WTC11 (cell line): ENCODE measurements at regions not wholly inside any gene's neighbourhood (a gene's known extent, or its start where the extent isn't known, plus 50 kb on each side); places are given as distances from the start of the nearest gene placed in this dataset.
"Not testable (repeated sequence)": the region's sequence is repeated elsewhere in the genome, so short reads cannot be mapped to it uniquely, and the experiment has no call there.

ENCODE experiments used
- ATAC-seq: fragments of 200-7000 bp; cut with Tn5 transposase; 2 replicates; pipeline ENCODE4 v1.10.0; 2021; ENCODE audit warnings: mild to moderate bottlenecking, moderate library complexity
- CTCF ChIA-PET: fragments of 300-600 bp; sonication (Branson Sonifier 250); formaldehyde crosslinking; loops from one replicate; lab custom pipeline; 2021; ENCODE audit warnings: antibody characterized with exemption; lab: Charles Lee
- POLR2A ChIA-PET: fragments of 350-600 bp; sonication (Branson Sonifier 250); formaldehyde crosslinking; loops from one replicate; lab custom pipeline; 2021; ENCODE audit warnings: antibody characterized with exemption; lab: Charles Lee
- DNase-seq: peaks from one replicate; pipeline ENCODE4 v3.0.0; 2021; ENCODE audit warnings: low spot score
- H3K27ac Mint-ChIP-seq: 2 replicates; pipeline ENCODE4 v1.8.0; 2021; ENCODE audit warnings: mixed read lengths
- H3K27me3 Mint-ChIP-seq: 2 replicates; pipeline ENCODE4 v1.8.0; 2021; ENCODE audit warnings: low read depth, mild to moderate bottlenecking, moderate library complexity, mixed read lengths
- H3K36me3 Mint-ChIP-seq: 2 replicates; pipeline ENCODE4 v1.8.0; 2021; ENCODE audit warnings: mixed read lengths
- H3K4me1 Mint-ChIP-seq: 2 replicates; pipeline ENCODE4 v1.8.0; 2022; ENCODE audit warnings: mixed read lengths
- H3K4me3 Mint-ChIP-seq: 2 replicates; pipeline ENCODE4 v1.8.0; 2021; ENCODE audit warnings: mild to moderate bottlenecking, moderate library complexity, mixed read lengths
- H3K9me3 Mint-ChIP-seq: 2 replicates; pipeline ENCODE4 v1.8.0; 2021; ENCODE audit warnings: mixed read lengths
- AFF4 ChIP-seq: sonication (generic); formaldehyde crosslinking; IDR thresholded peaks from 2 replicates; pipeline ENCODE4 v1.8.1; 2023; ENCODE audit warnings: mild to moderate bottlenecking, missing genetic modification reagents, borderline replicate concordance
- ELF4 ChIP-seq: sonication (generic); formaldehyde crosslinking; IDR thresholded peaks from 2 replicates; pipeline ENCODE4 v1.8.1; 2022; ENCODE audit warnings: low read depth, mild to moderate bottlenecking, moderate library complexity, missing genetic modification reagents
- FOXK1 ChIP-seq: sonication (generic); formaldehyde crosslinking; IDR thresholded peaks from 2 replicates; pipeline ENCODE4 v1.8.0; 2022; ENCODE audit warnings: mild to moderate bottlenecking, moderate library complexity, missing genetic modification reagents
- FOXP4 ChIP-seq: sonication (generic); formaldehyde crosslinking; IDR thresholded peaks from 2 replicates; pipeline ENCODE4 v1.8.0; 2022; ENCODE audit warnings: mild to moderate bottlenecking, missing genetic modification reagents
- JUN ChIP-seq: sonication (generic); formaldehyde crosslinking; IDR thresholded peaks from 2 replicates; pipeline ENCODE4 v1.8.0; 2023; ENCODE audit warnings: mild to moderate bottlenecking, missing genetic modification reagents
- MLX ChIP-seq: sonication (generic); formaldehyde crosslinking; IDR thresholded peaks from 2 replicates; pipeline ENCODE4 v1.8.1; 2023; ENCODE audit warnings: mild to moderate bottlenecking, missing genetic modification reagents, moderate library complexity
- NFE2L1 ChIP-seq: sonication (generic); formaldehyde crosslinking; IDR thresholded peaks from 2 replicates; pipeline ENCODE4 v1.8.1; 2023; ENCODE audit warnings: missing genetic modification reagents
- OVOL2 ChIP-seq: fragments of 250-450 bp; sonication (Bioruptor Pico); IDR thresholded peaks from 2 replicates; pipeline ENCODE4 v1.9.0; 2021; ENCODE audit warnings: mild to moderate bottlenecking, borderline replicate concordance
- PREB ChIP-seq: sonication (generic); formaldehyde crosslinking; IDR thresholded peaks from 2 replicates; pipeline ENCODE4 v1.8.1; 2022; ENCODE audit warnings: mild to moderate bottlenecking, missing genetic modification reagents, moderate library complexity, borderline replicate concordance
- PRRX2 ChIP-seq: fragments of 250-450 bp; sonication (Bioruptor Pico); IDR thresholded peaks from 2 replicates; pipeline ENCODE4 v1.8.0; 2021; ENCODE audit warnings: mild to moderate bottlenecking
- RELA ChIP-seq: sonication (generic); formaldehyde crosslinking; IDR thresholded peaks from 2 replicates; pipeline ENCODE4 v1.8.1; 2022; ENCODE audit warnings: missing genetic modification reagents, mild to moderate bottlenecking, borderline replicate concordance
- SMAD3 ChIP-seq: sonication (generic); formaldehyde crosslinking; IDR thresholded peaks from 2 replicates; pipeline ENCODE4 v1.8.0; 2022; ENCODE audit warnings: missing genetic modification reagents, mild to moderate bottlenecking, borderline replicate concordance
- SOX15 ChIP-seq: fragments of 250-450 bp; sonication (Bioruptor Pico); IDR thresholded peaks from 2 replicates; pipeline ENCODE4 v1.9.0; 2021; ENCODE audit warnings: mild to moderate bottlenecking
- STAT6 ChIP-seq: sonication (generic); formaldehyde crosslinking; conservative IDR thresholded peaks from 2 replicates; pipeline ENCODE4 v1.8.1; 2023; ENCODE audit warnings: mild to moderate bottlenecking, low read depth, missing genetic modification reagents, moderate library complexity
- ZNF121 ChIP-seq: sonication (generic); formaldehyde crosslinking; IDR thresholded peaks from 2 replicates; pipeline ENCODE4 v1.8.0; 2023; ENCODE audit warnings: missing genetic modification reagents
- ZNF232 ChIP-seq: sonication (generic); formaldehyde crosslinking; IDR thresholded peaks from 2 replicates; pipeline ENCODE4 v1.8.0; 2022; ENCODE audit warnings: mild to moderate bottlenecking, missing genetic modification reagents
- TF ChIP-seq, protein P1 (sequence below): sonication (generic); formaldehyde crosslinking; IDR thresholded peaks from 2 replicates; pipeline ENCODE4 v1.8.1; 2023; ENCODE audit warnings: mild to moderate bottlenecking, missing genetic modification reagents

DNA sequence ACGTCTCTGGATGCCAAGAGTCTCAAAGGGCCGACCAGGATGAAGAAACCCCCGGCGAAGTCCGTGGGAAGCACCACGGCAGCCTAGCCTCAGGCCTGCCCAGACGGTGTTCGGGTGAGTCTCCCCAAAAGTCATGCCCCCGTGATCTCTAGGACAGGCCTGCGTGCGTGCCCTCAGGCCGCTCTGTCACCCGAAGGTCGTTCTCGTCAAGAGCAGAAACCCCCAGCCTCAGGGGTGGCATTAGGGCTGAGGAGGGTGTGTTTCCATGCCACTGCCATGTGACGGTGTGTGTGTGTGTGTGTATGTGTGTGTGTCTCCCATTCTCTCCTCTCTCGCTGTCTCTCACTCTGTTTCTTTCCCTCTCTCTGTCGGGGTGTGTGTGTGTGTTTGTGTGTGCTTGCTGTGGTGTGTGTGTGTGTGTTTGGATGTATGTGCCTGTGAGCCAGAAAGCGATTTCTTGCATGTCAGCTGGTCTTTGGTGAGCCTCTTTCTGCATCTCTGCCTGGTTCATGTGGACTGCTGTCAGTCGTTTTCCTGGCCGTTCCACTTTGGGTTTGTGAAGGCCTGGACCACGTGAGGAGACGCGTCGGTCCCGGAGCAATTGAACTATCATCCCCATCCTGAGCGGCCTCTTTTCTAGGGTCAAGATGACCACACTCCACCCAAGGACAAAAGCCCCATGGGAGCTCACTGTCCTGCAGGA lies 772.5 kb upstream of the ALG10B start:
- no peak for ATAC-seq
- ChIA-PET CTCF (no interaction called here), POLR2A (no interaction called here)
- Mint-ChIP-seq H3K27me3 (peaks cover 23% of the 10 kb centered on the region), H3K9me3 (peaks cover 75% of the 10 kb centered on the region), H3K36me3 (peaks cover 76% of the 10 kb centered on the region), H3K27ac (no peak overlapping the region), H3K4me3 (no peak overlapping the region), H3K4me1 (no peaks in the 10 kb centered on the region)
- no peak for TF ChIP-seq FOXK1 (CRISPR knock-in tag)
- no peak for TF ChIP-seq SOX15 (CRISPR knock-in tag)
- TF ChIP-seq, protein P1, sequence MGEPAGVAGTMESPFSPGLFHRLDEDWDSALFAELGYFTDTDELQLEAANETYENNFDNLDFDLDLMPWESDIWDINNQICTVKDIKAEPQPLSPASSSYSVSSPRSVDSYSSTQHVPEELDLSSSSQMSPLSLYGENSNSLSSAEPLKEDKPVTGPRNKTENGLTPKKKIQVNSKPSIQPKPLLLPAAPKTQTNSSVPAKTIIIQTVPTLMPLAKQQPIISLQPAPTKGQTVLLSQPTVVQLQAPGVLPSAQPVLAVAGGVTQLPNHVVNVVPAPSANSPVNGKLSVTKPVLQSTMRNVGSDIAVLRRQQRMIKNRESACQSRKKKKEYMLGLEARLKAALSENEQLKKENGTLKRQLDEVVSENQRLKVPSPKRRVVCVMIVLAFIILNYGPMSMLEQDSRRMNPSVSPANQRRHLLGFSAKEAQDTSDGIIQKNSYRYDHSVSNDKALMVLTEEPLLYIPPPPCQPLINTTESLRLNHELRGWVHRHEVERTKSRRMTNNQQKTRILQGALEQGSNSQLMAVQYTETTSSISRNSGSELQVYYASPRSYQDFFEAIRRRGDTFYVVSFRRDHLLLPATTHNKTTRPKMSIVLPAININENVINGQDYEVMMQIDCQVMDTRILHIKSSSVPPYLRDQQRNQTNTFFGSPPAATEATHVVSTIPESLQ (CRISPR knock-in tag), result no peak
- no peak for TF ChIP-seq NFE2L1 (CRISPR knock-in tag)
- no peak for TF ChIP-seq AFF4 (CRISPR knock-in tag)
- no peak for TF ChIP-seq ELF4 (CRISPR knock-in tag)
- no peak for TF ChIP-seq FOXP4 (CRISPR knock-in tag)
- no peak for TF ChIP-seq PRRX2
- DNase-seq, result no peak

DNA sequence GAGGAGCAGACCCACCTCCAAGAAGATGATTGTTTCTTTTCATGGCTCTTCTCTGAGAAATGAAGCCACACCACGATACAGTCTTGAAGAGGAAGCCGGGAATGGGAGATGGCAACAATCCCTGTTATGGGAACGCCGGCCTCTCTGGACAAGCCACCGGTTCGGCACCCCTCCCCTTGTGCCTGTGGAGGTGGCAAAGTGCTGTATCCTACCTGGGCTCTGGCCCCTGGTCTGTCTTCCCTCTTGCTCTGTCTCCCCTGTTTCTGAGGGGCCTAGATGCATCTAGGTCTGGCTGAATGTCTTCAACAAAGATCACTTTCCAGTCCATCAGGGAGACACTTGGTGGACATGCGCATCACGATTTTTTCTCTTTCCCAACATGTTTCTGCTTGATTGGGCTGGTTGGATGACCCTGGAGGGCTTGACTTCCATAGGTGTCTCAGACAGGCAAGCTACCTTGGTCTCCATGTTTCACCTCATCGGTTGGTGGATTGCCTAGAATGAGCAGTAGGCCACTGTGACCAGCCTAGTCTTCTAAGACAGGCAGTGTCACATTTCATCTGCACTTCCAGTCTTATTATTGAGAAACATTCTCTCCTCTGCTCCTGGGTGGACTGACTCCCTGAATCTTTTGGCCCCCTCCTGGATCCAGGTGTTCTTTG lies 771.8 kb upstream of the ALG10B start:
- POLR2A ChIA-PET, DNase-seq, H3K4me3 Mint-ChIP-seq, CTCF ChIA-PET, H3K4me1 Mint-ChIP-seq, H3K27ac Mint-ChIP-seq, ATAC-seq: not testable (repeated sequence)
- Mint-ChIP-seq H3K36me3 (peaks cover 77% of the 10 kb centered on the region), H3K9me3 (peaks cover 73% of the 10 kb centered on the region), H3K27me3 (peaks cover 23% of the 10 kb centered on the region)

- POLR2A ChIA-PET, result no interaction called here
- H3K4me3 Mint-ChIP-seq, result no peak overlapping the region
- H3K36me3 Mint-ChIP-seq, result peaks cover 80% of the 10 kb centered on the region
- no peak for TF ChIP-seq JUN (CRISPR knock-in tag)
- no peak for TF ChIP-seq MLX (CRISPR knock-in tag)
- no peak for TF ChIP-seq RELA (CRISPR knock-in tag)
- TF ChIP-seq OVOL2 (CRISPR knock-in tag), result no peak
- no peak for TF ChIP-seq ELF4 (CRISPR knock-in tag)
- no peak for TF ChIP-seq PREB (CRISPR knock-in tag)
- TF ChIP-seq ZNF232, result no peak
- no peak for TF ChIP-seq SMAD3 (CRISPR knock-in tag)
- TF ChIP-seq STAT6, result no peak
- TF ChIP-seq NFE2L1 (CRISPR knock-in tag), result no peak
- TF ChIP-seq ZNF121 (CRISPR knock-in tag), result no peak
These were observed 770.8 kb upstream of the ALG10B start for GRCh38 chr12:37545759-37546158.

More at GRCh38 chr12:37545759-37546158, 770.8 kb upstream of the ALG10B start:
- Mint-ChIP-seq H3K27me3 (peaks cover 20% of the 10 kb centered on the region), H3K27ac (no peak overlapping the region), H3K4me1 (no peaks in the 10 kb centered on the region), H3K9me3 (peaks cover 71% of the 10 kb centered on the region)
- CTCF ChIA-PET, result no interaction called here
- DNase-seq, result no peak
- no peak for ATAC-seq
